ENCODE measurements at regions not wholly inside any gene's neighbourhood (a gene's known extent, or its start where the extent isn't known, plus 50 kb on each side); places are given as distances from the start of the nearest gene placed in this dataset.

GRCh38 chrX:63508668-63509067 lies 157.5 kb upstream of the SPIN4 start:
- no peak for TF ChIP-seq CTCF (IDR thresholded peaks at IDR 0.05)
- no peak for TF ChIP-seq POLR2A (IDR thresholded peaks at IDR 0.05)
